NCI-H2171 treated with DMSO at 0.1 percent for 48 hours (cell line): ENCODE measurements at regions not wholly inside any gene's neighbourhood (a gene's known extent, or its start where the extent isn't known, plus 50 kb on each side); places are given as distances from the start of the nearest gene placed in this dataset.
A peak's percentile ranks its signal among the peaks of the same experiment; 100 is the strongest.

Source experiments
- DNase-seq: peaks from one replicate; lab custom pipeline; 2025; lab: John Stamatoyannopoulos, UW

DNA sequence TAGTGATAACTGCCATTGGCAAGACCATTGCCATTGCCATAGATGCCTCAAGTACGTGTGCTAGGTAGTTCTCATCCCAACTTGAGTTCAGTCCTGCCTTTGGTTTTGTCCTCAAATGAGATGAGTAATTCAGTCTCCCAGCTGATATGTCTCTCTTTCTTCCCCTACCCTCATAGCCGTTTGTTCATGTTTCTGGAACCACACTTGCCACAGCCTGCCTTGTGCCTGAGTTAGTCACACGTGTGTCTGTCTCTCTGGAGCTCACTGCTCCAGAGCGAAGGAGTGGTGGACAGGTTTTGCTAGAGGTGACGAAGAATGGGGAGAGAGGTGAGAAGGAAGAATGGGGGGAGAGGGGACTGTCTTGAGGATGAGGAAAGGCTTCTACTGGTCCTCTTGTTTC, 88.0 kb upstream of the IGF1R start:
- no peak for DNase-seq

DNA sequence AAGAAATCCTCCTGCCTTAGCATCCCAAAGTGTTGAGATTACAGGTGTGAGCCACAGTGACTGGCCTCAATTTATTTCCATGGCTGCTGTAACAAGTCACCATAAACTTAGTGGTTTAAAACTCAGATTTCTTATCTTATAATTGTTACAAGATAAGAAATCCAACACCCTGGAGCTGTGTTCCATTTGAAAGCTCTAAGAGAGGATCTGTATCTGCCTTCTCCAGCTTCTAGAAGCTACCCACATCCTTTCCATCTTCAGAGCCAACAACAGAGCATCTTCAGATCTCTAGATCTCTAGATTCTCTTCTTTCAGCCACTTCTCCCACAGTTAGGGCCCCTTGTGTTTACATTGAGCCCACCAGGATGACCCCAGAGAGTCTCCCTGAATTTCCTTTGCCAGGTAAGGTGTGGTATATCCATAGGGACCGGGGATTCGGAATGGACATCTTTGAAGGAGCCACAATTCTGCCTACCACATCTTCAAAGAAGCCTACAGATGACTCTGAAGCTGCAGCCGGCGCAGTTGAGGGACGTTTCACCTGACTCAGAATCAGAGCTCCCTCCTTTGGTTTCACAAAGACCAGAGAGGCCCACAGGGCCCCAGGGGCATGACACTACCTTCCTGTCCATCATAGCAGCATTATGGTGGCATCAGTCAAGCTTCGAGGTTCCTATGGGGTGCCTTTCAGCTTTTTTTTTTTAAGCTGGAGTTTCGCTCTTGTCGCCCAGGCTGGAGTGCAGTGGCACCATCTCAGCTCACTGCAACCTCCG, 87.0 kb upstream of the IGF1R start:
- no peak for DNase-seq

- no peak for DNase-seq
Measured at GRCh38 chr15:98562331-98562937, 85.9 kb upstream of the IGF1R start.

- no peak for DNase-seq
Measured at GRCh38 chr15:98565566-98565965, 82.8 kb upstream of the IGF1R start.

- DNase-seq = no peak
Measured at GRCh38 chr15:98567951-98568350, 80.4 kb upstream of the IGF1R start.

DNA sequence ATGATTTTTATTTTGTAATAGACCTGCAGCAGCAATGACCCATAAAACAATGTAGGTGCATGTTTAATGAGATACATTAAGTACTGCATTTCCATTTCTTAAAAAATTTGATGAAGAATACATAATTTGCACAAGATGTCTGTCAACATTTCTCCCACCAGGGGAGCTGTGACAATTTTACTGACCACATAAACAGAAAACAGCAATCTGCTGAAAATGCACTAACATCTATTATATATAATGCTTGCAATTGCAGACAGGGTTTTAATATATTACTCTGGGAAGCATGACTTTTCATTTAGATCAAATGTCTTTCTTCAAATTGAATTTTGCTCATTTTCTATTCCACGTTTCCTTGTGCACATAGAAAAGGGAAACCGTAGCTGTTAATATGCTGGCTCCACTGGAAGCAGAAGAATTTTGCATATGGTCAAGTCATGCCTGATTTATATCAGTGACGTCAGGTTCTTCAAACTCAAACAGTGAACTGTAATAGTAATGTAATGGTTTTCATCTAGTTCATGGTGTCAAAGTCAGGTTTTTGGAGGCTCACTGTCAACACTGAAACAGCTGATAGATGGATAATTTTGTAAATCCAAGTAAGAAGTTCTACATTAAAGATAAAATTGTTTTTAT, 79.8 kb upstream of the IGF1R start:
- no peak for DNase-seq

- DNase-seq = no peak
Measured at GRCh38 chr15:98570119-98570518, 78.2 kb upstream of the IGF1R start.

GRCh38 chr15:98580572-98580971, 67.8 kb upstream of the IGF1R start:
- no peak for DNase-seq

DNA sequence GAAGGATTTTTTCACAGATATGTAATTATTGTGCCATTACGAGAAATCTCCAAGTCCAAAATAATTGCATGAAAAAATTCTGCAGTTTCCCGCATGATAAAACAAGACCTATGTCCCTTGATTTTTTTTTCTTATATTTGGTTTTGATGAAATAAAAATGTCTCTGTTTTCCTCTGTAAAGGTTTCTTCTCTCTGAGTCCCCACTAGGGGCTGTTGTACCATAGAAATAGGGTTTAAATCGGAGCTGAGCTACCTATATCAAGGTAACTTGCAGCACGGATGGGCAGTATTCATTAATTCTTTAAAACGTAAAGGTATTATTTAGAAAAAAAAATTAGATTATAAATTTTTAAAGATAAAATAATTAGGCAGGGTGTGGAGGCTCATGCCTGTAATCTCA, 66.6 kb upstream of the IGF1R start:
- DNase-seq = no peak

GRCh38 chr15:98582900-98583554, 65.3 kb upstream of the IGF1R start:
- no peak for DNase-seq

DNA sequence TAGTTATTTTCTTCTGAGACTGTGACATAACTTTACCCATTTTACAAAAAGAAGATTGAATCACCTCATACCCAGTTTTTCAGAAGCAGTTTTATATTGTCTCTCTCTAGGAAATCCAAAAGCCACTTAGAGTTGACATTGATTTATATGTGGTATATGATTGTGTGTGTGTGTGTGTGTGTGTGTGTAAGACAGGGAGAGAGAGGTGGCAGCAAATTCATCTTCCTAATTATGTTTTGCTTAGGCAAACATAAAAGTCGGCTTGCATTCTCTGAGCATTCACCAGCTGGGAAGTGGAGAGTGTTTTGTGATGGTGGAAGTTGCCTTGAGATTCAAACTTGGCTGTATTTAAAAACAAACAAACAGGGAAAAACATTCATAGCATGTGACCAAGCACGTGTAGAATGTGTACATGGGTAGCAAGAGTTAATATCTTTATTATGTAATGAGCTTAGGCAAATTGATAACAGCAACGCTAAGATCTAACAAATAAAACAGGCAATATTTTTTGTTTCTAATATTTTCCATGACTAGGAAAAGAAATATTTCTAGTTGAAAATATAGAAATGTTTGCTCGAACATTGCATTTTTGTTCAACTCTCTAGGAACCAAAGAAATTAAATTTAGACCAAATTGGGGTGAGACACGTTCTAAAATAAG, 64.4 kb upstream of the IGF1R start:
- no peak for DNase-seq

DNA sequence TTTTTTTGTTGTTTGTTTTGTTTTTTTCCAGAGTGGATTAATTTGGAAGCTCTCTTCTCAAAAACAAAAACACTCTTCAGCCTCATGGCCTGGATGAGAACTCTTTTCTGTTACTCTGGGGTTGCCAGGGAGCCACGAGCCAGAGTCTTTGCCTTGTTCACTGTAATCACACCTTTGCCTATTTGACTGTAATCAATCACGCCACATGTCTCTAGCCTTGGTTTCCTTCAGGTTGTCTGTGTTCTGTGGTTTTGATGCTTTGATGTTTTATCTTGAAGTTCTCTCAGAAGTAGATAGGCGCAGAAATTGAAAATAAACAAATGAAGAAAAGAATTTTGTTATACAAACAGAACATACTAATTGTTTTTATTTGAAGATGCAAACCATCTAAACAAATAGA, 62.3 kb upstream of the IGF1R start:
- DNase-seq = no peak

DNA sequence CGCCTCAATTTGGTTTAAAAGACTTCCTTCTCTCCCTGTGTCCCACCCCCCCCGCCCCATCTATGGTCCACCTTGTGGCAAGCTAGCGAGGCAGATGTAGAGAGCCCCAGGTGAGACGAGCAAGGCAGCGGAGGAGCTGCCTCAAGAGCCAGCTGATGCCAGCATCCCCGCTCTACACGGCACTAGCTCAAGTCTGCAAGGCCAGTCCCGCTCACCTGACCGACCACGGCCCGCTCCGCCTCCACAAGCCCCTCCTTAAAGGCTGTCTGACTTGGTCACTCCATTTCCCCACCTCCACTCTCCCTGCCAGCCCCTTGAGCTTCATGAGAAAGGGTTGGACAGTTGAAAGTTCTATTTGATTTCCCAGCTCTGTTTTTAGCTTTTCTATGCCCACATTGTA, 56.2 kb upstream of the IGF1R start:
- DNase-seq = no peak

DNA sequence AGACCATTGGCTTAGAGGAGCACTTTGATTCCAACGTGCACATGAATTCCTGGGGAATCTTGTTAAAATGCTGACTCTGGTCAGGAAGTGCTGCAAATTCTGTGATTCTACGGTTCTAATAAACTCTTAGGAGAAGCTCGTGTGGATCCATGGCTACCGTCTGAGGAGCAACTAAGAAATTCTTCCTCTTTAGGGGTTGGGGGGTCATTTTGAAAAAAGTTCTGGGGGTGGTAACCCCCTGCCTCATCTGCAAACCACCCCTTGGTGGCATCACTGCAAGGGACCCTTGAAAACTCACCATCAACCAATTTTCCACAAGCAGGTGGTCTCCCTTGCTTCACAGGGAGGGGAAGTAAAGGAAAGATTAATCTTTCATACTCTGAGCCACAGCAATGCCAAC, 52.2 kb upstream of the IGF1R start:
- DNase-seq = no peak

GRCh38 chr15:98596885-98597392, 51.4 kb upstream of the IGF1R start:
- DNase-seq = peak; percentile 44

DNA sequence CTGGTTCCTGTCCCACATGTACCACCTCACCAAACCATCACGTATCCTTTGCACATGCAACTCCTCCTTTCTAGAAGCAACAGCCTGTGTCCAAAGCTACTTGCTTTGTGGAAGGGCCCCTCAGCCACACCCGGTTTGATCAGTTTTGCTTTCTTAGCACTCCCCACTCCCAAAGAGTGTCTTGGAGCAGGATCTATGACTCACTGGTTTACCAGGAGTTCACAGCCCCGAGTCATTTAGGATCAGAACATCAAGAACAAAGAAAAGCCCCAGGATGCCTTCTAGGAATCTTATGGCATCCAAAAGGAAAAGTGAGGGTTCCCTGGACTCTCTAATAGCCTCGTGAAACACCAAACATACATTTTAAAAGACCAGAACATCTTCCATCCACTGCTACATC, 50.7 kb upstream of the IGF1R start:
- no peak for DNase-seq
